Caco-2 (cell line): ENCODE measurements at regions not wholly inside any gene's neighbourhood (a gene's known extent, or its start where the extent isn't known, plus 50 kb on each side); places are given as distances from the start of the nearest gene placed in this dataset.

ENCODE experiments used
- BruUV-seq: library from RNA; stranded (reverse); fragments of 400-500 nt; replicated peaks from 2 replicates; lab custom pipeline; 2021; lab: Mats Ljungman, UMichigan
- CTCF ChIA-PET: fragments of 300-600 bp; sonication (Branson Sonifier 250); formaldehyde crosslinking; loops from one replicate; lab custom pipeline; 2022; ENCODE audit warnings: antibody characterized with exemption; lab: Charles Lee
- POLR2A ChIA-PET: fragments of 300-600 bp; sonication (Branson Sonifier 250); formaldehyde crosslinking; loops from one replicate; lab custom pipeline; 2022; ENCODE audit warnings: antibody characterized with exemption; lab: Charles Lee
- DNase-seq, 2 experiments: peaks; one replicate each; pipeline versions ENCODE4 v3.0.0 to v3.0.0-alpha.2; 2020 to 2022
- H3K27me3 ChIP-seq: replicated peaks from 2 replicates; pipeline ENCODE4 v1.6.0; 2011; ENCODE audit warnings: low read length; ENCODE audit not compliant: control insufficient read depth, insufficient read depth
- H3K36me3 ChIP-seq: 2 replicates; pipeline ENCODE4 v1.5.1; 2011; ENCODE audit warnings: low read length; ENCODE audit not compliant: control insufficient read depth, insufficient read depth
- H3K4me1 ChIP-seq: fragments of 250-450 bp; sonication (Bioruptor Pico); 2 replicates; pipeline ENCODE4 v1.5.1; 2020; ENCODE audit warnings: mild to moderate bottlenecking
- H3K4me3 ChIP-seq: 2 replicates; pipeline ENCODE4 v1.5.1; 2011; ENCODE audit warnings: low read depth, mild to moderate bottlenecking, control low read depth, low read length
- H3K9me3 ChIP-seq: fragments of 250-450 bp; sonication (Bioruptor Pico); 2 replicates; pipeline ENCODE4 v1.5.1; 2020; ENCODE audit warnings: mild to moderate bottlenecking, moderate library complexity
- H3K27ac Mint-ChIP-seq: one replicate; pipeline ENCODE4 v1.8.0; 2022; ENCODE audit warnings: mixed read lengths; ENCODE audit not compliant: unreplicated experiment
- H3K27me3 Mint-ChIP-seq: one replicate; pipeline ENCODE4 v1.8.0; 2022; ENCODE audit warnings: mixed read lengths; ENCODE audit not compliant: insufficient read depth, unreplicated experiment
- H3K36me3 Mint-ChIP-seq: one replicate; pipeline ENCODE4 v1.8.0; 2022; ENCODE audit warnings: mild to moderate bottlenecking, mixed read lengths; ENCODE audit not compliant: insufficient read depth, unreplicated experiment
- H3K4me1 Mint-ChIP-seq: one replicate; pipeline ENCODE4 v1.8.0; 2022; ENCODE audit warnings: low read depth, mixed read lengths; ENCODE audit not compliant: unreplicated experiment
- H3K4me3 Mint-ChIP-seq: one replicate; pipeline ENCODE4 v1.8.0; 2022; ENCODE audit warnings: mild to moderate bottlenecking, moderate library complexity, mixed read lengths; ENCODE audit not compliant: unreplicated experiment
- H3K9me3 Mint-ChIP-seq: one replicate; pipeline ENCODE4 v1.8.0; 2022; ENCODE audit warnings: mixed read lengths; ENCODE audit not compliant: unreplicated experiment
- intact Hi-C: fragments of 100-400 bp; cut with micrococcal nuclease; formaldehyde crosslinking; loops from one replicate; pipeline ENCODE4 v1.10.0; 2022; ENCODE audit not compliant: unreplicated experiment
- TF ChIP-seq, protein P1 (sequence below), 2 experiments: fragments of 200-600 bp in 1 of 2; IDR thresholded peaks; 1 replicate in 1 of 2; 2 replicates in 1 of 2; pipeline versions ENCODE4 v1.5.1 to v1.8.0; 2011 to 2022; ENCODE audit warnings: antibody characterized with exemption in 1 of 2, control low read depth in 1 of 2, inconsistent platforms in 1 of 2, low read depth in 1 of 2, low read length in 1 of 2, mild to moderate bottlenecking in 1 of 2, moderate library complexity in 1 of 2; ENCODE audit not compliant: insufficient read depth in 1 of 2, severe bottlenecking in 1 of 2, unreplicated experiment in 1 of 2

GRCh38 chr14:61125867-61126572 lies 145.0 kb downstream of the SLC38A6 start:
- intact Hi-C loops: no loop called here
- H3K27me3 Mint-ChIP-seq: no peaks in the 10 kb centered on the region
- H3K27ac Mint-ChIP-seq: no peak overlapping the region
- H3K4me3 Mint-ChIP-seq: no peak overlapping the region
- Histone ChIP-seq H3K9me3 (no peaks in the 10 kb centered on the region), H3K27me3 (no peaks in the 10 kb centered on the region; the same call in 1 of the 2 replicates), H3K36me3 (no peaks in the 10 kb centered on the region), H3K4me3 (no peak overlapping the region), H3K4me1 (no peaks in the 10 kb centered on the region)
- no peaks in the 10 kb centered on the region for H3K9me3 Mint-ChIP-seq
- BruUV-seq: no TSS peak
- ChIA-PET POLR2A (no interaction called here), CTCF (no interaction called here)
- no peak for DNase-seq
- H3K4me1 Mint-ChIP-seq: no peaks in the 10 kb centered on the region
- no peaks in the 10 kb centered on the region for H3K36me3 Mint-ChIP-seq
- TF ChIP-seq, protein P1, sequence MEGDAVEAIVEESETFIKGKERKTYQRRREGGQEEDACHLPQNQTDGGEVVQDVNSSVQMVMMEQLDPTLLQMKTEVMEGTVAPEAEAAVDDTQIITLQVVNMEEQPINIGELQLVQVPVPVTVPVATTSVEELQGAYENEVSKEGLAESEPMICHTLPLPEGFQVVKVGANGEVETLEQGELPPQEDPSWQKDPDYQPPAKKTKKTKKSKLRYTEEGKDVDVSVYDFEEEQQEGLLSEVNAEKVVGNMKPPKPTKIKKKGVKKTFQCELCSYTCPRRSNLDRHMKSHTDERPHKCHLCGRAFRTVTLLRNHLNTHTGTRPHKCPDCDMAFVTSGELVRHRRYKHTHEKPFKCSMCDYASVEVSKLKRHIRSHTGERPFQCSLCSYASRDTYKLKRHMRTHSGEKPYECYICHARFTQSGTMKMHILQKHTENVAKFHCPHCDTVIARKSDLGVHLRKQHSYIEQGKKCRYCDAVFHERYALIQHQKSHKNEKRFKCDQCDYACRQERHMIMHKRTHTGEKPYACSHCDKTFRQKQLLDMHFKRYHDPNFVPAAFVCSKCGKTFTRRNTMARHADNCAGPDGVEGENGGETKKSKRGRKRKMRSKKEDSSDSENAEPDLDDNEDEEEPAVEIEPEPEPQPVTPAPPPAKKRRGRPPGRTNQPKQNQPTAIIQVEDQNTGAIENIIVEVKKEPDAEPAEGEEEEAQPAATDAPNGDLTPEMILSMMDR (IDR thresholded peaks at IDR 0.05; ENCODE audit: insufficient read depth in 1 of 2, low read depth in 1 of 2, low read length in 1 of 2, severe bottlenecking in 1 of 2, unreplicated experiment in 1 of 2): no peak

GRCh38 chr14:61125041-61125866 lies 144.2 kb downstream of the SLC38A6 start:
- Mint-ChIP-seq H3K27me3 (no peaks in the 10 kb centered on the region), H3K27ac (no peak overlapping the region), H3K36me3 (no peaks in the 10 kb centered on the region), H3K9me3 (no peaks in the 10 kb centered on the region), H3K4me3 (no peak overlapping the region), H3K4me1 (no peaks in the 10 kb centered on the region)
- BruUV-seq: no TSS peak
- ChIA-PET POLR2A (no interaction called here), CTCF (interaction anchor here (0.6 kb wide), 1 partner anchor 27 kb away, joined by 3 read pairs; no protein-coding TSS in a partner anchor)
- no peaks in the 10 kb centered on the region for H3K36me3 ChIP-seq
- DNase-seq: no peak
- no peaks in the 10 kb centered on the region for H3K4me1 ChIP-seq
- intact Hi-C loops: no loop called here
- no peaks in the 10 kb centered on the region; the same call in 1 of the 2 replicates for H3K27me3 ChIP-seq
- H3K4me3 ChIP-seq: no peak overlapping the region
- H3K9me3 ChIP-seq: no peaks in the 10 kb centered on the region
- TF ChIP-seq, protein P1 (IDR thresholded peaks at IDR 0.05; ENCODE audit: insufficient read depth in 1 of 2, low read depth in 1 of 2, low read length in 1 of 2, severe bottlenecking in 1 of 2, unreplicated experiment in 1 of 2): no peak

DNA sequence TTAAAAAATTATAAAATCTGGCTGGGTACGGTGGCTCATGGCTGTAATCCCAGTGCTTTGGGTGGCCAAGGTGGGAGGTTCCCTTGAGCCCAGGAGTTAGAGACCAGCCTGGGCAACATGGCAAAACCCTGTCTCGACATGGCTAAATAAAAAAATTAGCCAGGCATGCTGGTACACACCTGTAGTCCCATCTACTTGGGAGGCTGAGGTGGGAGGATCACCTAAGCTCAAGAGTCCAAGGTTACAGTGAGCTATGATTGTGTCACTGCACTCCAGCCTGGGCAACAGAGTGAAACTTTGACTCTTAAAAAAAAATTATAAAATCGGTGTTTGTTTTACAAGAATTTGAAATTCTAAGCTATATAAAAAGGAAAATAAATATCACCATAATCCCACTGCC lies 141.8 kb downstream of the SLC38A6 start:
- H3K4me3 Mint-ChIP-seq: no peak overlapping the region
- no peaks in the 10 kb centered on the region for H3K4me1 ChIP-seq

More for the DNA sequence above, 141.8 kb downstream of the SLC38A6 start:
- H3K9me3 Mint-ChIP-seq: no peaks in the 10 kb centered on the region
- H3K4me1 Mint-ChIP-seq: no peaks in the 10 kb centered on the region
- no peak for DNase-seq
- no peaks in the 10 kb centered on the region for H3K36me3 ChIP-seq
- H3K27me3 ChIP-seq: no peaks in the 10 kb centered on the region; the same call in 1 of the 2 replicates
- no peaks in the 10 kb centered on the region for H3K27me3 Mint-ChIP-seq
- TF ChIP-seq, protein P1 (IDR thresholded peaks at IDR 0.05; ENCODE audit: insufficient read depth in 1 of 2, low read depth in 1 of 2, low read length in 1 of 2, severe bottlenecking in 1 of 2, unreplicated experiment in 1 of 2): no peak
- no peak overlapping the region for H3K27ac Mint-ChIP-seq
- BruUV-seq: no TSS peak
- H3K4me3 ChIP-seq: no peak overlapping the region
- intact Hi-C loops: no loop called here
- H3K9me3 ChIP-seq: no peaks in the 10 kb centered on the region
- POLR2A ChIA-PET: no interaction called here
- H3K36me3 Mint-ChIP-seq: no peaks in the 10 kb centered on the region
- CTCF ChIA-PET: no interaction called here
